ENCODE measurements at regions not wholly inside any gene's neighbourhood (a gene's known extent, or its start where the extent isn't known, plus 50 kb on each side); places are given as distances from the start of the nearest gene placed in this dataset.
"Not testable (repeated sequence)": the region's sequence is repeated elsewhere in the genome, so short reads cannot be mapped to it uniquely, and the experiment has no call there.

- Histone ChIP-seq H3K4me3 (no peak overlapping the region), H3K4me1 (replicated peaks in 1 of 2) (peaks cover 0 to 7% of the 10 kb centered on the region in 2 donors), H3K27ac (no peak overlapping the region)
- 0 to 100% (median 83%) methylated on average over 1 to 3 of the region's 3 CpGs; no CpG with 5 or more reads in 1 of the 10 experiments for WGBS, 10 experiments
- in situ Hi-C loops (cut with MboI; ENCODE audit: low pct_unique_long_range_greater_than_20kb in 2 of 9, low sequenced_read_pairs in 9 of 9, unreplicated experiment in 9 of 9), result no loop called here
- no peak for ATAC-seq (replicated peaks in 6 of 8)
Measured at GRCh38 chr2:57199663-57200062, 846.9 kb upstream of the VRK2 start.

- 12 to 78% (median 48%) methylated on average over 2 to 3 of the region's 3 CpGs; no CpG with 5 or more reads in 4 of the 10 experiments for WGBS, 10 experiments
- in situ Hi-C loops (cut with MboI; ENCODE audit: low pct_unique_long_range_greater_than_20kb in 2 of 9, low sequenced_read_pairs in 9 of 9, unreplicated experiment in 9 of 9), result no loop called here
- no peak for ATAC-seq (replicated peaks in 6 of 8)
- H3K4me3 ChIP-seq, result no peak overlapping the region
- H3K4me1 ChIP-seq (replicated peaks in 1 of 2), result peaks cover 0 to under 1% of the 10 kb centered on the region in 2 donors
- no peak overlapping the region for H3K27ac ChIP-seq
Measured at GRCh38 chr2:57204364-57204763, 842.2 kb upstream of the VRK2 start.

- in situ Hi-C loops (cut with MboI; ENCODE audit: low pct_unique_long_range_greater_than_20kb in 2 of 9, low sequenced_read_pairs in 9 of 9, unreplicated experiment in 9 of 9), result no loop called here
- no peak overlapping the region for H3K27ac ChIP-seq
- no peak for ATAC-seq (replicated peaks in 6 of 8)
- H3K4me1 ChIP-seq (replicated peaks in 1 of 2), result no peaks in the 10 kb centered on the region
- 0 to 100% (median 77%) methylated on average over 1 to 2 of the region's 2 CpGs; no CpG with 5 or more reads in 4 of the 10 experiments for WGBS, 10 experiments
- H3K4me3 ChIP-seq, result no peak overlapping the region
Measured at GRCh38 chr2:57205241-57205640, 841.4 kb upstream of the VRK2 start.

- no peak for ATAC-seq (replicated peaks in 6 of 8)
- Histone ChIP-seq H3K27ac (no peak overlapping the region), H3K4me3 (no peak overlapping the region), H3K4me1 (replicated peaks in 1 of 2) (no peaks in the 10 kb centered on the region)
- in situ Hi-C loops (cut with MboI; ENCODE audit: low pct_unique_long_range_greater_than_20kb in 2 of 9, low sequenced_read_pairs in 9 of 9, unreplicated experiment in 9 of 9), result no loop called here
- 0 to 100% (median 67%) methylated on average over 1 of the region's 1 CpG; no CpG with 5 or more reads in 5 of the 10 experiments for WGBS, 10 experiments
Measured at GRCh38 chr2:57207191-57207590, 839.4 kb upstream of the VRK2 start.

- ATAC-seq (replicated peaks in 6 of 8), result peak in 1 of 8 experiments; percentile 89
- no peaks in the 10 kb centered on the region for H3K4me1 ChIP-seq (replicated peaks in 1 of 2)
- H3K4me3 ChIP-seq, result no peak overlapping the region
- 23 to 100% (median 57%) methylated on average over 1 to 4 of the region's 4 CpGs; no CpG with 5 or more reads in 1 of the 10 experiments for WGBS, 10 experiments
- in situ Hi-C loops (cut with MboI; ENCODE audit: low pct_unique_long_range_greater_than_20kb in 2 of 9, low sequenced_read_pairs in 9 of 9, unreplicated experiment in 9 of 9), result no loop called here
- no peak overlapping the region for H3K27ac ChIP-seq
Measured at GRCh38 chr2:57209799-57210198, 836.8 kb upstream of the VRK2 start.

GRCh38 chr2:57210855-57211254 is 835.8 kb upstream of the VRK2 start:
- WGBS, 10 experiments, result 0 to 100% (median 95%) methylated on average over 1 to 4 of the region's 4 CpGs; no CpG with 5 or more reads in 3 of the 10 experiments
- Histone ChIP-seq H3K4me1 (replicated peaks in 1 of 2) (no peaks in the 10 kb centered on the region), H3K4me3 (no peak overlapping the region), H3K27ac (no peak overlapping the region)
- ATAC-seq (replicated peaks in 6 of 8), result no peak
- in situ Hi-C loops (cut with MboI; ENCODE audit: low pct_unique_long_range_greater_than_20kb in 2 of 9, low sequenced_read_pairs in 9 of 9, unreplicated experiment in 9 of 9), result no loop called here

GRCh38 chr2:57217013-57217412 is 829.6 kb upstream of the VRK2 start:
- WGBS, 10 experiments, result 80 to 100% (median 88%) methylated on average over 1 to 2 of the region's 2 CpGs; no CpG with 5 or more reads in 7 of the 10 experiments
- Histone ChIP-seq H3K4me1 (replicated peaks in 1 of 2) (no peaks in the 10 kb centered on the region), H3K27ac (no peak overlapping the region), H3K4me3 (no peak overlapping the region)
- no peak for ATAC-seq (replicated peaks in 6 of 8)
- in situ Hi-C loops (cut with MboI; ENCODE audit: low pct_unique_long_range_greater_than_20kb in 2 of 9, low sequenced_read_pairs in 9 of 9, unreplicated experiment in 9 of 9), result no loop called here

- Histone ChIP-seq H3K27ac (no peak overlapping the region), H3K4me1 (replicated peaks in 1 of 2) (no peaks in the 10 kb centered on the region), H3K4me3 (no peak overlapping the region)
- in situ Hi-C loops (cut with MboI; ENCODE audit: low pct_unique_long_range_greater_than_20kb in 2 of 9, low sequenced_read_pairs in 9 of 9, unreplicated experiment in 9 of 9), result no loop called here
- 0 to 100% (median 50%) methylated on average over 1 of the region's 2 CpGs; no CpG with 5 or more reads in 5 of the 10 experiments for WGBS, 10 experiments
- no peak for ATAC-seq (replicated peaks in 6 of 8)
Measured at GRCh38 chr2:57218206-57218605, 828.4 kb upstream of the VRK2 start.

- ATAC-seq (replicated peaks in 6 of 8); H3K27ac ChIP-seq; H3K4me1 ChIP-seq (replicated peaks in 1 of 2); H3K4me3 ChIP-seq; in situ Hi-C loops (cut with MboI; ENCODE audit: low pct_unique_long_range_greater_than_20kb in 2 of 9, low sequenced_read_pairs in 9 of 9, unreplicated experiment in 9 of 9): not testable (repeated sequence)
- WGBS, 10 experiments, result 67 to 100% (median 98%) methylated on average over 2 to 6 of the region's 12 CpGs; no CpG with 5 or more reads in 4 of the 10 experiments
Measured at GRCh38 chr2:57229706-57230105, 816.9 kb upstream of the VRK2 start.

- WGBS, 10 experiments, result 44 to 100% (median 76%) methylated on average over 1 to 9 of the region's 9 CpGs; no CpG with 5 or more reads in 4 of the 10 experiments
- H3K4me1 ChIP-seq (replicated peaks in 1 of 2); H3K27ac ChIP-seq; ATAC-seq (replicated peaks in 6 of 8); H3K4me3 ChIP-seq; in situ Hi-C loops (cut with MboI; ENCODE audit: low pct_unique_long_range_greater_than_20kb in 2 of 9, low sequenced_read_pairs in 9 of 9, unreplicated experiment in 9 of 9): not testable (repeated sequence)
Measured at GRCh38 chr2:57232341-57232740, 814.3 kb upstream of the VRK2 start.

- 30 to 100% (median 80%) methylated on average over 1 to 3 of the region's 3 CpGs; no CpG with 5 or more reads in 1 of the 10 experiments for whole genome bisulfite sequencing, 10 experiments
- in situ Hi-C loops (cut with MboI; ENCODE audit: low pct_unique_long_range_greater_than_20kb in 2 of 9, low sequenced_read_pairs in 9 of 9, unreplicated experiment in 9 of 9); H3K4me3 ChIP-seq; H3K27ac ChIP-seq; H3K4me1 ChIP-seq (replicated peaks in 1 of 2); ATAC-seq (replicated peaks in 6 of 8): not testable (repeated sequence)
Measured at GRCh38 chr2:57251495-57251894, 795.1 kb upstream of the VRK2 start.

GRCh38 chr2:57276408-57276807 is 770.2 kb upstream of the VRK2 start:
- in situ Hi-C loops (cut with MboI; ENCODE audit: low pct_unique_long_range_greater_than_20kb in 2 of 9, low sequenced_read_pairs in 9 of 9, unreplicated experiment in 9 of 9); H3K4me3 ChIP-seq; H3K27ac ChIP-seq; ATAC-seq (replicated peaks in 6 of 8); H3K4me1 ChIP-seq (replicated peaks in 1 of 2): not testable (repeated sequence)
- 0 to 100% (median 74%) methylated on average over 1 to 4 of the region's 9 CpGs; no CpG with 5 or more reads in 6 of the 10 experiments for WGBS, 10 experiments

GRCh38 chr2:57278451-57278850 is 768.2 kb upstream of the VRK2 start:
- in situ Hi-C loops (cut with MboI; ENCODE audit: low pct_unique_long_range_greater_than_20kb in 2 of 9, low sequenced_read_pairs in 9 of 9, unreplicated experiment in 9 of 9), result no loop called here
- Histone ChIP-seq H3K4me1 (replicated peaks in 1 of 2) (no peaks in the 10 kb centered on the region), H3K4me3 (no peak overlapping the region), H3K27ac (no peak overlapping the region)
- no peak for ATAC-seq (replicated peaks in 6 of 8)

GRCh38 chr2:57291209-57291608 is 755.4 kb upstream of the VRK2 start:
- Histone ChIP-seq H3K4me3 (no peak overlapping the region), H3K27ac (no peak overlapping the region), H3K4me1 (replicated peaks in 1 of 2) (no peaks in the 10 kb centered on the region)
- no peak for ATAC-seq (replicated peaks in 6 of 8)
- in situ Hi-C loops (cut with MboI; ENCODE audit: low pct_unique_long_range_greater_than_20kb in 2 of 9, low sequenced_read_pairs in 9 of 9, unreplicated experiment in 9 of 9), result no loop called here
- 0 to 100% (median 67%) methylated on average over 1 to 2 of the region's 2 CpGs; no CpG with 5 or more reads in 1 of the 10 experiments for WGBS, 10 experiments
